Endothelial cell (in vitro differentiated cells): ENCODE measurements at regions not wholly inside any gene's neighbourhood (a gene's known extent, or its start where the extent isn't known, plus 50 kb on each side); places are given as distances from the start of the nearest gene placed in this dataset.

Source experiments
- DNase-seq: peaks from one replicate; pipeline ENCODE4 v3.0.0; 2021; ENCODE audit warnings: low spot score
- H3K27ac Mint-ChIP-seq: one replicate; pipeline ENCODE4 v1.8.0; 2021; ENCODE audit warnings: mixed read lengths, inconsistent platforms; ENCODE audit not compliant: unreplicated experiment
- H3K27me3 Mint-ChIP-seq: one replicate; pipeline ENCODE4 v1.8.0; 2021; ENCODE audit warnings: mild to moderate bottlenecking, moderate library complexity, mixed read lengths, inconsistent platforms; ENCODE audit not compliant: unreplicated experiment
- H3K36me3 Mint-ChIP-seq: one replicate; pipeline ENCODE4 v1.8.0; 2021; ENCODE audit warnings: mild to moderate bottlenecking, low read depth, mixed read lengths, inconsistent platforms; ENCODE audit not compliant: unreplicated experiment
- H3K4me1 Mint-ChIP-seq: one replicate; pipeline ENCODE4 v1.8.0; 2021; ENCODE audit warnings: mild to moderate bottlenecking, mixed read lengths, inconsistent platforms; ENCODE audit not compliant: unreplicated experiment
- H3K4me3 Mint-ChIP-seq: one replicate; pipeline ENCODE4 v1.8.0; 2021; ENCODE audit warnings: mild to moderate bottlenecking, mixed read lengths, inconsistent platforms; ENCODE audit not compliant: unreplicated experiment
- H3K9me3 Mint-ChIP-seq: one replicate; pipeline ENCODE4 v1.8.0; 2021; ENCODE audit warnings: mixed read lengths, inconsistent platforms; ENCODE audit not compliant: unreplicated experiment
- TF ChIP-seq, protein P1 (sequence below): fragments of 200-600 bp; sonication (generic); IDR thresholded peaks from one replicate; pipeline ENCODE4 v1.5.0; 2021; ENCODE audit warnings: antibody characterized with exemption; ENCODE audit not compliant: unreplicated experiment

DNA sequence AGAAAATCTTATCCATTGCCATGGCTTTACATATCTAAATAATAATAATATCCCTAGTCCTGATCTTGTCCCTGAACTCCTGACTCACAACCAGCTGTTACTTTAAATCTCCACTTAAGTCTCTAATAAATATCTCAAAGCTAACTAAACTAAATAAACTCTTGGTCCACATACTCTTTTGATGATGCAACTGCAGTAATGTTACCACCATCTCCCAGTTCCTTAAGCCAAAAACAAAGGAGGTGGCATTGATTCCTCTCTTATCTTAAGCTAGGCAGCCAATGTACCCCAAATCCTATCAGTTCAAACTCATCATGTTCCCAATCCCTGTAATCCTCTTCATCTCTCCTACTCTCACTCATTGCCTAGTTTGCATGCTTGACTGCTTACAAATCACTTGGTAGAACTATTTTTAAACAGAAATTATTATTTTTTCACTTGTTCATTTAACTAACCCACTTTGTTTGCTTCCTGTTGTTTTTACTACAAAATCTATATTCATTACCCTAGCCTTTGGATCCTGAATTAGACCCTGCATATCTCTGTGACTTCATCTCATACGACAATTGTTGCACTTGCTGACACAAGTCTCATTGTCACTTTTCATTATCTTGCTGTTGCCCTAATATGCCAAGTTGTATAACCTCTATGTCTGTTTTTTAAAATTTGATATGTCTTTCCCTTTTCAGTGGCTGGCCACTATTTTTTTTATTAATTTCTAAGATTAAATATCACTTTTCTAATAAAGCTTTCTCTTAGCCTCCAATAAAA is 462.2 kb downstream of the ZPLD1 start:
- Mint-ChIP-seq H3K36me3 (no peaks in the 10 kb centered on the region), H3K4me3 (no peak overlapping the region), H3K27me3 (no peaks in the 10 kb centered on the region), H3K27ac (no peak overlapping the region), H3K9me3 (no peaks in the 10 kb centered on the region), H3K4me1 (peaks cover 4% of the 10 kb centered on the region)
- TF ChIP-seq, protein P1, sequence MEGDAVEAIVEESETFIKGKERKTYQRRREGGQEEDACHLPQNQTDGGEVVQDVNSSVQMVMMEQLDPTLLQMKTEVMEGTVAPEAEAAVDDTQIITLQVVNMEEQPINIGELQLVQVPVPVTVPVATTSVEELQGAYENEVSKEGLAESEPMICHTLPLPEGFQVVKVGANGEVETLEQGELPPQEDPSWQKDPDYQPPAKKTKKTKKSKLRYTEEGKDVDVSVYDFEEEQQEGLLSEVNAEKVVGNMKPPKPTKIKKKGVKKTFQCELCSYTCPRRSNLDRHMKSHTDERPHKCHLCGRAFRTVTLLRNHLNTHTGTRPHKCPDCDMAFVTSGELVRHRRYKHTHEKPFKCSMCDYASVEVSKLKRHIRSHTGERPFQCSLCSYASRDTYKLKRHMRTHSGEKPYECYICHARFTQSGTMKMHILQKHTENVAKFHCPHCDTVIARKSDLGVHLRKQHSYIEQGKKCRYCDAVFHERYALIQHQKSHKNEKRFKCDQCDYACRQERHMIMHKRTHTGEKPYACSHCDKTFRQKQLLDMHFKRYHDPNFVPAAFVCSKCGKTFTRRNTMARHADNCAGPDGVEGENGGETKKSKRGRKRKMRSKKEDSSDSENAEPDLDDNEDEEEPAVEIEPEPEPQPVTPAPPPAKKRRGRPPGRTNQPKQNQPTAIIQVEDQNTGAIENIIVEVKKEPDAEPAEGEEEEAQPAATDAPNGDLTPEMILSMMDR: no peak
- no peak for DNase-seq

DNA sequence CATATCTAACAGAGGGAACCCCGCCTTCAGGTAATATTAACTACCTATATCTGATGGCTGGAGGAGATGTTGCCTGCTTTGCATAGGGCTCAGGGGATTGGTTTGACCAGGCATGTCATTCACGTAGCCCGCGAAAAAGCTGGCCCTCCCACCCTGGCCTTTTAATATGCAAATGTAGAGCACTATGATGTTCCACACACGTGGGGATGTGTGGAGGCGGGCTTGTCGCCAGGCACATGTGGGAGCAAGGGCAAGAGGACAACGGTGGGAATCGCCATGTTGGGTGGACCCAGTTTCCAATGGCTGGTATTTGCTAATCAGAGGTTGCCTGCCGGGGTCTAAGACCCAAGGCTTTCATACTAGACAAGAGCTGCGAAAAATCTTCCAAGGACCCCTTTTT is 469.8 kb downstream of the ZPLD1 start:
- no peak for DNase-seq
- Mint-ChIP-seq H3K4me3 (no peak overlapping the region), H3K27ac (no peak overlapping the region), H3K9me3 (no peaks in the 10 kb centered on the region), H3K36me3 (no peaks in the 10 kb centered on the region), H3K4me1 (peaks cover 4% of the 10 kb centered on the region), H3K27me3 (no peaks in the 10 kb centered on the region)
- TF ChIP-seq, protein P1: no peak

DNA sequence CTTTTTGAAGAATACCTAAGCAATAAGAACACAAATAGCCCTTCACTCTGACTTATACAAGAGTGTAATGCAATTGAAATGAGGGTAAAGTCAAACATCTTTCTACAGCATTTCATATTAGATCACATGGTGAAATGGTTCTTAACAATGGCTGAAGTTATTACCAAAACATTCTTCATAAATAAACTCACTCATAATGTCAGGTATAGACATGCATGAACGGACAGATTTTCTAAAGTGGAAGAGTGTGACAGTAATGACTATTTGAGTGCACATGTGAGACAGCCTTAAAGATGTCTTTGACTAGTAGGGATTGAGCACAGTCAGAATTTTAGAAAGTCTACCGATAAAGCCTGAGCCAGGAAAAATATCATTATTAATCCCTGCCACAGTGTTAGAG is 471.0 kb downstream of the ZPLD1 start:
- no peaks in the 10 kb centered on the region for H3K27me3 Mint-ChIP-seq
- no peaks in the 10 kb centered on the region for H3K36me3 Mint-ChIP-seq
- no peak for DNase-seq
- peaks cover 4% of the 10 kb centered on the region for H3K4me1 Mint-ChIP-seq
- H3K4me3 Mint-ChIP-seq: no peak overlapping the region
- H3K9me3 Mint-ChIP-seq: no peaks in the 10 kb centered on the region
- TF ChIP-seq, protein P1: no peak
- H3K27ac Mint-ChIP-seq: no peak overlapping the region

DNA sequence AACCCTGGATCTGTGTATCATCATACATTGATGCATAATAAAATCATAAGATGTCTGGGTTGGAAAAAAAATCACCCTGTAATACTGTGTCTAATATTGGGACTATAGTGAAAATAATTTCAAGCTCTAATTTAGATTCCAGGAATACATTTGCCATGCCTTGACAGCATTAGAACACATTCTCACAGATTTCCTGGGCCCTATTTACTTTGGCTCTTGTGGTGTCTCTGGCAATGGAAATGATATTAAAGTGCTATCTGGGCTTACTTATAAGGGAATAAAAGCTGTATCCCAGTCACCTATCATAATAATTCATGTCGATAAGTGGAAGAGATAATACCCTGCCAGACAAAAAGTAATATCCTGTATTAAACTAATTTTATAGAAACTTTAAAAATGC is 472.0 kb downstream of the ZPLD1 start:
- Mint-ChIP-seq H3K27ac (no peak overlapping the region), H3K27me3 (no peaks in the 10 kb centered on the region), H3K9me3 (no peaks in the 10 kb centered on the region), H3K4me1 (peaks cover 4% of the 10 kb centered on the region), H3K4me3 (no peak overlapping the region), H3K36me3 (no peaks in the 10 kb centered on the region)
- DNase-seq: no peak
- TF ChIP-seq, protein P1: no peak

DNA sequence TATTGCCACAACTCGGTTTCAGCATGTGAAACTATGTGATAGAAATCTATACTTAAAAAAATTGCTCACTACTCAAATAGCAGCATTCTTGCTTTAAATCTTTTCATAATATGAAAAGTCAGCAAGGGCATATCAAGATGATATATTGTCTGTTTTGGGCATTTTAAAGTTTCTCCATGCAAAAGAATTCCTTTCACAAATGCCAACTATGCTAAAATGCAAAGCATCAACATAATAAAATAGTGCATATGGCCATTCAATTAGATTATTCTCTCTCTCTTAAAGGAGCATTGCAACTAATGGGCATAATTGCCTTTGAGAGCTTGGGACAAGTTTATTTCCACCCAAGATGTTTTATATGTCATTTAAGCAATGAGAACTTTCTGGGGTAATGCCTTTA is 475.1 kb downstream of the ZPLD1 start:
- Mint-ChIP-seq H3K9me3 (no peaks in the 10 kb centered on the region), H3K27me3 (no peaks in the 10 kb centered on the region), H3K4me1 (peaks cover 4% of the 10 kb centered on the region), H3K27ac (no peak overlapping the region), H3K36me3 (no peaks in the 10 kb centered on the region), H3K4me3 (no peak overlapping the region)
- TF ChIP-seq, protein P1: no peak
- DNase-seq: no peak
